ENCODE measurements at regions not wholly inside any gene's neighbourhood (a gene's known extent, or its start where the extent isn't known, plus 50 kb on each side); places are given as distances from the start of the nearest gene placed in this dataset.

DNA sequence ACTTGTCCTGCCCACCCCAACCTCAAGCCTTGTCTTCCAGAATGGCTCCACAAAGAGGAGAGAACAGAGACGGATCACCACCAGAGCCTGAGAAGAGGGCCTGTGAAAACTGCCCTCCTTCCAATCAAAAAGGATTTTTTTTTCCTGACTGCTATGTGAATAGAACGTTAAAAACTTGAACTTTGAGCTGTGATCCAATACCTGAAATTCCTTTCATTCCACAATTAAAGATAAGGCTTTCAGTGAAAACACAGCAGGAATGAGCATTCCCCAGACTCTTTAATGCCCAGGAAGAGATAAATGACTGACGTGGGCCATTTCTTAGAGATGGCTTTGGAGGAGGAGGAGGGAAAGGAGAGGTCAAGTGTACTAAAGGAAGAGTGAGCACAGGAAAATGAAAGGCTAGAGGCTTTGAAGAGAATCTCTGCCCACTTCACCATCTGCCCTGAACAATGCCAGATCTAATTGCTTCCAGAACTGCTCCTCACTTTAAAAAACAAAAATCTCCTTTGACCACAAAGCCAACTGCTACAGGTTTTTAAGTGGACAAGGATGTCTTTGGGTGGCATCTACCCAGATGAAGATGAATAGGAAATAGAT, 177.9 kb upstream of the MAP3K1 start:
- Mint-ChIP-seq H3K27me3 (ENCODE audit: insufficient read depth, unreplicated experiment) (no peaks in the 10 kb centered on the region), H3K36me3 (ENCODE audit: insufficient read depth, unreplicated experiment) (no peaks in the 10 kb centered on the region), H3K4me3 (ENCODE audit: unreplicated experiment) (no peak overlapping the region), H3K27ac (ENCODE audit: low read depth, unreplicated experiment) (no peak overlapping the region), H3K9me3 (ENCODE audit: unreplicated experiment) (no peaks in the 10 kb centered on the region), H3K4me1 (ENCODE audit: insufficient read depth, unreplicated experiment) (peaks cover 6% of the 10 kb centered on the region)
- TF ChIP-seq, protein P1, sequence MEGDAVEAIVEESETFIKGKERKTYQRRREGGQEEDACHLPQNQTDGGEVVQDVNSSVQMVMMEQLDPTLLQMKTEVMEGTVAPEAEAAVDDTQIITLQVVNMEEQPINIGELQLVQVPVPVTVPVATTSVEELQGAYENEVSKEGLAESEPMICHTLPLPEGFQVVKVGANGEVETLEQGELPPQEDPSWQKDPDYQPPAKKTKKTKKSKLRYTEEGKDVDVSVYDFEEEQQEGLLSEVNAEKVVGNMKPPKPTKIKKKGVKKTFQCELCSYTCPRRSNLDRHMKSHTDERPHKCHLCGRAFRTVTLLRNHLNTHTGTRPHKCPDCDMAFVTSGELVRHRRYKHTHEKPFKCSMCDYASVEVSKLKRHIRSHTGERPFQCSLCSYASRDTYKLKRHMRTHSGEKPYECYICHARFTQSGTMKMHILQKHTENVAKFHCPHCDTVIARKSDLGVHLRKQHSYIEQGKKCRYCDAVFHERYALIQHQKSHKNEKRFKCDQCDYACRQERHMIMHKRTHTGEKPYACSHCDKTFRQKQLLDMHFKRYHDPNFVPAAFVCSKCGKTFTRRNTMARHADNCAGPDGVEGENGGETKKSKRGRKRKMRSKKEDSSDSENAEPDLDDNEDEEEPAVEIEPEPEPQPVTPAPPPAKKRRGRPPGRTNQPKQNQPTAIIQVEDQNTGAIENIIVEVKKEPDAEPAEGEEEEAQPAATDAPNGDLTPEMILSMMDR (IDR thresholded peaks at IDR 0.05; ENCODE audit: unreplicated experiment): no peak
- intact Hi-C loops (cut with micrococcal nuclease): no loop called here
- POLR2A ChIA-PET: no interaction called here
- no peak for DNase-seq (ENCODE audit: unreplicated experiment)
- no TSS peak for BruUV-seq (replicated peaks)
- CTCF ChIA-PET: no interaction called here

DNA sequence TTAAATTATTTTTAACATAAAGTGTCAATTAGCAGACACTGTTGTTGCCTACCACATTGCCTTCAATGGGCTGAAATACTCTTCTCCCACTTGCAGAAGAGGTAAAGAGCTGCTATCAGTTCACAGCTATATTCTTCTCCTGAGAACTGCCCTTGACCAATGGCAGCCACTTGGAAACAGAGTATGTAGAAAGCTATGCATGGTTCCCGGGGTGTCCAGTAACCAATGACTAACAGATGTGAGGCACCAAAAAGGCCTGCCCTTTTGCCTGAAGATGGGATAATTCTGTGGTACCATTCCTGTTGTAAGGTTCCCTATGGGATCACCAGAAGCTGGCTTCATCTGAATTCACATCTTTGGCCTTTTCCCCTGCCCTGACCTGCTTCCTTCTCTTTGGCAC, 181.4 kb upstream of the MAP3K1 start:
- CTCF ChIA-PET: interaction anchor here (0.6 to 0.8 kb wide), 3 partner anchors 10 to 369 kb away, joined by 3 to 6 read pairs (median 3); no protein-coding TSS in a partner anchor
- H3K36me3 Mint-ChIP-seq (ENCODE audit: insufficient read depth, unreplicated experiment): no peaks in the 10 kb centered on the region
- DNase-seq (ENCODE audit: unreplicated experiment): no peak
- TF ChIP-seq, protein P1 (IDR thresholded peaks at IDR 0.05; ENCODE audit: unreplicated experiment): no peak
- peaks cover 7% of the 10 kb centered on the region for H3K9me3 Mint-ChIP-seq (ENCODE audit: unreplicated experiment)
- POLR2A ChIA-PET: no interaction called here
- no peak overlapping the region for H3K4me3 Mint-ChIP-seq (ENCODE audit: unreplicated experiment)
- no peak overlapping the region for H3K27ac Mint-ChIP-seq (ENCODE audit: low read depth, unreplicated experiment)
- no peaks in the 10 kb centered on the region for H3K27me3 Mint-ChIP-seq (ENCODE audit: insufficient read depth, unreplicated experiment)
- intact Hi-C loops (cut with micrococcal nuclease): no loop called here
- H3K4me1 Mint-ChIP-seq (ENCODE audit: insufficient read depth, unreplicated experiment): peaks cover 6% of the 10 kb centered on the region
- no TSS peak for BruUV-seq (replicated peaks)

DNA sequence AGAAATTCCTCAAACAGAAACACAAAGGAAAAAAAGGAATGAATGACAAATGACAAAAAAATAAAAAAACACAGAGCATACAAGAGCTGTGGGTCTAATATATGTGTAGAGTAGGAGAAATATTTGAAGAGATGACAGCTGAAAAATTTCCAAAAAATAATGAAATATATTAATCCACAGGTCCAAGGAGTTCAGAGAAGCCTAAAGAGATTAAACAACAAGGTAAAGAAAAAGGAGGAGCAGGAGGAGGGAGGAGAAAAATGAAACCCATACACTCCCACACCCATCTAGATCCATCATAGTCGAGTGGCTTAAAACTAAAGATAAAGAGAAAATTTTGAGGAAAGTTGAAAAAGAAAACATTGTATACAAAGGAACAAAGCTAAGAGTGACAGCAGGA, 182.4 kb upstream of the MAP3K1 start:
- Mint-ChIP-seq H3K27me3 (ENCODE audit: insufficient read depth, unreplicated experiment) (no peaks in the 10 kb centered on the region), H3K4me3 (ENCODE audit: unreplicated experiment) (no peak overlapping the region), H3K9me3 (ENCODE audit: unreplicated experiment) (peaks cover 11% of the 10 kb centered on the region), H3K27ac (ENCODE audit: low read depth, unreplicated experiment) (no peak overlapping the region), H3K36me3 (ENCODE audit: insufficient read depth, unreplicated experiment) (no peaks in the 10 kb centered on the region), H3K4me1 (ENCODE audit: insufficient read depth, unreplicated experiment) (peaks cover 6% of the 10 kb centered on the region)
- DNase-seq (ENCODE audit: unreplicated experiment): no peak
- CTCF ChIA-PET: no interaction called here
- TF ChIP-seq, protein P1 (IDR thresholded peaks at IDR 0.05; ENCODE audit: unreplicated experiment): no peak
- POLR2A ChIA-PET: interaction anchor here (0.6 to 0.9 kb wide), 2 partner anchors 16 to 115 kb away, joined by 5 read pairs; no protein-coding TSS in a partner anchor
- BruUV-seq (replicated peaks): no TSS peak
- intact Hi-C loops (cut with micrococcal nuclease): no loop called here

DNA sequence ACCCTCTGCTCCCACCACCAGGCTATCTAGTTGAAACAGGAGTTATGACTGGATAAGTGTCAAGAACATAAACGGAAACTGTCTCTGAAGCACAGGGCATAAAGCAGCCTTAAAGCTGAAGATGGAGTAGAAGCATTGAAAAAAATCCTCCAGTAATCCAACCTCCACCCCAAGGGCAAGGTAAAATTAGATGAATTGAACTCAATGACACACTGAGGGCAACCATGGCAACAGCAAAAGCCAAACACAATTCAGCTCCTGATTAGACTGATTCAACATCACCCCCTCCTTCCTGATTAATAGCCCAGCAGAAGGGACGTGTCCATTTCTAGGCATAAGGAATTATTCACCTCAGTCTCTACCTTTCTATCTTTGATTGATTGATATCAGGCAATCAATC, 183.2 kb upstream of the MAP3K1 start:
- TF ChIP-seq, protein P1 (IDR thresholded peaks at IDR 0.05; ENCODE audit: unreplicated experiment): no peak
- POLR2A ChIA-PET: interaction anchor here (0.6 to 1.3 kb wide), 3 partner anchors 12 to 114 kb away, joined by 4 to 5 read pairs (median 5); no protein-coding TSS in a partner anchor
- intact Hi-C loops (cut with micrococcal nuclease): no loop called here
- Mint-ChIP-seq H3K4me1 (ENCODE audit: insufficient read depth, unreplicated experiment) (peaks cover under 1% of the 10 kb centered on the region), H3K36me3 (ENCODE audit: insufficient read depth, unreplicated experiment) (no peaks in the 10 kb centered on the region), H3K27ac (ENCODE audit: low read depth, unreplicated experiment) (no peak overlapping the region), H3K27me3 (ENCODE audit: insufficient read depth, unreplicated experiment) (no peaks in the 10 kb centered on the region), H3K9me3 (ENCODE audit: unreplicated experiment) (peaks cover 15% of the 10 kb centered on the region), H3K4me3 (ENCODE audit: unreplicated experiment) (no peak overlapping the region)
- CTCF ChIA-PET: no interaction called here
- no peak for DNase-seq (ENCODE audit: unreplicated experiment)
- BruUV-seq (replicated peaks): no TSS peak

All from MCF 10A (cell line).